Calu3 (cell line): ENCODE measurements at regions not wholly inside any gene's neighbourhood (a gene's known extent, or its start where the extent isn't known, plus 50 kb on each side); places are given as distances from the start of the nearest gene placed in this dataset.
A peak's percentile ranks its signal among the peaks of the same experiment; 100 is the strongest.

Experiments
- BruUV-seq: library from RNA; stranded (reverse); fragments of 400-500 nt; replicated peaks from 2 replicates; lab custom pipeline; 2021; lab: Mats Ljungman, UMichigan
- CTCF ChIA-PET: fragments of 300-600 bp; sonication (Branson Sonifier 250); formaldehyde crosslinking; loops from one replicate; lab custom pipeline; 2022; ENCODE audit warnings: antibody characterized with exemption; lab: Charles Lee
- DNase-seq: peaks from one replicate; pipeline ENCODE4 v3.0.0; 2022
- H3K27ac Mint-ChIP-seq: one replicate; pipeline ENCODE4 v1.8.0; 2022; ENCODE audit warnings: mixed read lengths; ENCODE audit not compliant: unreplicated experiment
- H3K27me3 Mint-ChIP-seq: one replicate; pipeline ENCODE4 v1.8.0; 2022; ENCODE audit warnings: mixed read lengths; ENCODE audit not compliant: unreplicated experiment
- H3K36me3 Mint-ChIP-seq: one replicate; pipeline ENCODE4 v1.8.0; 2022; ENCODE audit warnings: mild to moderate bottlenecking, moderate library complexity, mixed read lengths; ENCODE audit not compliant: insufficient read depth, unreplicated experiment
- H3K4me1 Mint-ChIP-seq: one replicate; pipeline ENCODE4 v1.8.0; 2022; ENCODE audit warnings: mild to moderate bottlenecking, low read depth, mixed read lengths; ENCODE audit not compliant: unreplicated experiment
- H3K4me3 Mint-ChIP-seq: one replicate; pipeline ENCODE4 v1.8.0; 2022; ENCODE audit warnings: mild to moderate bottlenecking, low read depth, moderate library complexity, mixed read lengths; ENCODE audit not compliant: unreplicated experiment
- H3K9me3 Mint-ChIP-seq: one replicate; pipeline ENCODE4 v1.8.0; 2022; ENCODE audit warnings: low read depth, mixed read lengths; ENCODE audit not compliant: unreplicated experiment
- intact Hi-C: fragments of 100-400 bp; cut with micrococcal nuclease; formaldehyde crosslinking; loops from one replicate; pipeline ENCODE4 v1.10.0; 2022; ENCODE audit not compliant: unreplicated experiment
- TF ChIP-seq, protein P1 (sequence below): fragments of 200-600 bp; IDR thresholded peaks from one replicate; pipeline ENCODE4 v1.8.0; 2022; ENCODE audit warnings: antibody characterized with exemption; ENCODE audit not compliant: unreplicated experiment

DNA sequence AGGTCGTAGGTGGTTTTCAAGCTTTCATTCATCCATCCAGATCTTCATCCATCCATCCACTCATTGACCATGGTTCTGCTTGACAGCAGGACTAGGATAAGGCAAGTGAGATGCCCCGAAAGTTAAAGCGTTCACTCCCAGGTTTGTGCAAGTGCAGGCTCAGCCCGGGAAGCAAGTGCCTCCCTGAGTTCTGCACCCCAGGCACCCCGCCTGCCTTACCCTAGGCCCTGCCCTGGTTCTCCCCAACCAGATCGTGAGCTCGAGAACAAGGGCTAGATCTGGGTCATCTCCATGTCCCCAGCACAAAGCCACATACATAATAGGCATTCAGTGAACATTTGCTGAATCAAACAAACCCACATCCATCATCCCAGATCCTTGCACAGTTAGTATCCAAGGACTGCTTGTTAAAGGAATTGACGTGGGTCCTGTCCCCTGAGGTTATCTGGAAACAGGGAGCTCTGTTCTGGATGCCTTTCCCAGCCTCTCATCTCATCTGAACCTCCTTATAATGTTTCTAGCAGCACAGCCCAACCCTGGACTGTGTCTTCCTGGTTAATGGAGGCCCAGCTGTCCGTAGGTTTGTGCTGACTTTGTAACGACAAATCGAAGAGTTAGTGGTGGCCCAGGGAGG, 116.1 kb upstream of the GPC1 start:
- DNase-seq = no peak
- Mint-ChIP-seq H3K27me3 (peaks cover 72% of the 10 kb centered on the region), H3K4me1 (no peaks in the 10 kb centered on the region), H3K4me3 (no peak overlapping the region), H3K36me3 (no peaks in the 10 kb centered on the region), H3K9me3 (peaks cover 2% of the 10 kb centered on the region), H3K27ac (no peak overlapping the region)
- BruUV-seq = no TSS peak
- intact Hi-C loops = no loop called here
- CTCF ChIA-PET = no interaction called here
- TF ChIP-seq, protein P1, sequence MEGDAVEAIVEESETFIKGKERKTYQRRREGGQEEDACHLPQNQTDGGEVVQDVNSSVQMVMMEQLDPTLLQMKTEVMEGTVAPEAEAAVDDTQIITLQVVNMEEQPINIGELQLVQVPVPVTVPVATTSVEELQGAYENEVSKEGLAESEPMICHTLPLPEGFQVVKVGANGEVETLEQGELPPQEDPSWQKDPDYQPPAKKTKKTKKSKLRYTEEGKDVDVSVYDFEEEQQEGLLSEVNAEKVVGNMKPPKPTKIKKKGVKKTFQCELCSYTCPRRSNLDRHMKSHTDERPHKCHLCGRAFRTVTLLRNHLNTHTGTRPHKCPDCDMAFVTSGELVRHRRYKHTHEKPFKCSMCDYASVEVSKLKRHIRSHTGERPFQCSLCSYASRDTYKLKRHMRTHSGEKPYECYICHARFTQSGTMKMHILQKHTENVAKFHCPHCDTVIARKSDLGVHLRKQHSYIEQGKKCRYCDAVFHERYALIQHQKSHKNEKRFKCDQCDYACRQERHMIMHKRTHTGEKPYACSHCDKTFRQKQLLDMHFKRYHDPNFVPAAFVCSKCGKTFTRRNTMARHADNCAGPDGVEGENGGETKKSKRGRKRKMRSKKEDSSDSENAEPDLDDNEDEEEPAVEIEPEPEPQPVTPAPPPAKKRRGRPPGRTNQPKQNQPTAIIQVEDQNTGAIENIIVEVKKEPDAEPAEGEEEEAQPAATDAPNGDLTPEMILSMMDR = no peak

DNA sequence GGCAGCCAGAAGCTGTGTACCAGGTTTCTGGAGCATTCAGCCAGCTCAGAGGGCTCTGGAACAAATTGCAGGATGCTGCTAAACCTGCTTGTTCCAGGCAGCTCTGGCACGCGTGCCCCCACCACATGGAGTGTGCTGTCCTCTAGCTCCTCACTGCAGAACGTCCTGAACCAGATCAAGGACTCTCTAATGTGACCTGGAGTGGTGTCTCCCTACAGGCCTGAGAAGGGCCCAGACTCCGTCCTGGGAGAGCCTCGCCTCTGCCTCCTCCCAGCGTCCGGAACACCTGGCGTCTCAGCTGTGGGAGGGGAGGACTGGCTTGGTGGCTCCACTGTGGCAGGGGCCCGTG, 115.6 kb upstream of the GPC1 start:
- H3K27me3 Mint-ChIP-seq = peaks cover 72% of the 10 kb centered on the region
- H3K9me3 Mint-ChIP-seq = peaks cover 2% of the 10 kb centered on the region
- H3K4me3 Mint-ChIP-seq = no peak overlapping the region
- DNase-seq = no peak
- CTCF ChIA-PET = no interaction called here
- BruUV-seq = no TSS peak
- H3K4me1 Mint-ChIP-seq = no peaks in the 10 kb centered on the region
- no peaks in the 10 kb centered on the region for H3K36me3 Mint-ChIP-seq
- no peak overlapping the region for H3K27ac Mint-ChIP-seq
- intact Hi-C loops = no loop called here
- TF ChIP-seq, protein P1 = no peak

DNA sequence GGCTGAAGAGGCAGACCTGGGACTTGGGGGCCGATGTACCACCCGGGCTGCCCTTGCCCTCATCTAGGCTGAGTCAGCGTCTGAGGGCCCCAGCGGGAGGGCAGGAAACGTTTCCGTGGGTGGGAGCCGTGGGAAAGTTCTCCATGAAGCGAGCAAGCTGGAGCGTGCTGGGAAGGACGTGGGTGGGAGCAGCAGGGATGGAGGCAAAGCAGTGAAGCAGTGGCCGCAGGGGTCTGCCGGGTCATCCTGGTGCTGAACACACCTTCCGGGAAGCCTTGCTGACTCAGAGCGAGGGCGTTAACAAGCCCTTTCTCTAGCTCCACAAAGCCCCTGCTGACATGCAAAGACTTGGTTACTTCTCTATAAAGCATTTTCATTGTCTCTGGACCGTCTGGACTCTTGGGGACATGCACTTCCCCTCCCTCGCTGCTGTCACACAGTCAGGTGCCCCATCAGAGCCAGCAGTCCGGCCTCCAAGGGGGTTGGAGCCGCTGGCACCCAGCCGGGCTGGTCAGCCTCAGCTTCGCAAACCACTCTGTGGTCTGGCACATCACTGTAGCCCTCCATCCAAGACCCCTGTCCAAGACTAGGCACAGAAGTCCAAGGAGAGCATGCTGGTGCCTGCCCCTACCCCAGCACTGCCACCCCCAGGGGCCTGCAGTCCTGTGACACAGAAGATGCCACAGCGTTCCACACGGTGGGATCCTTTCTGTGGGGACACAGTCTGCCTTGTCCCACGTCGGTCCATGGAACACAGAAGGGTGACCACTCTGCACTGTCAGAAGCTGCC, 115.1 kb upstream of the GPC1 start:
- peaks cover 2% of the 10 kb centered on the region for H3K4me1 Mint-ChIP-seq
- no peak overlapping the region for H3K4me3 Mint-ChIP-seq
- H3K36me3 Mint-ChIP-seq = no peaks in the 10 kb centered on the region
- intact Hi-C loops = no loop called here
- no peak overlapping the region for H3K27ac Mint-ChIP-seq
- peaks cover 74% of the 10 kb centered on the region for H3K27me3 Mint-ChIP-seq
- H3K9me3 Mint-ChIP-seq = peaks cover 2% of the 10 kb centered on the region
- TF ChIP-seq, protein P1 = no peak
- CTCF ChIA-PET = no interaction called here
- no TSS peak for BruUV-seq
- peak; percentile 24 for DNase-seq

DNA sequence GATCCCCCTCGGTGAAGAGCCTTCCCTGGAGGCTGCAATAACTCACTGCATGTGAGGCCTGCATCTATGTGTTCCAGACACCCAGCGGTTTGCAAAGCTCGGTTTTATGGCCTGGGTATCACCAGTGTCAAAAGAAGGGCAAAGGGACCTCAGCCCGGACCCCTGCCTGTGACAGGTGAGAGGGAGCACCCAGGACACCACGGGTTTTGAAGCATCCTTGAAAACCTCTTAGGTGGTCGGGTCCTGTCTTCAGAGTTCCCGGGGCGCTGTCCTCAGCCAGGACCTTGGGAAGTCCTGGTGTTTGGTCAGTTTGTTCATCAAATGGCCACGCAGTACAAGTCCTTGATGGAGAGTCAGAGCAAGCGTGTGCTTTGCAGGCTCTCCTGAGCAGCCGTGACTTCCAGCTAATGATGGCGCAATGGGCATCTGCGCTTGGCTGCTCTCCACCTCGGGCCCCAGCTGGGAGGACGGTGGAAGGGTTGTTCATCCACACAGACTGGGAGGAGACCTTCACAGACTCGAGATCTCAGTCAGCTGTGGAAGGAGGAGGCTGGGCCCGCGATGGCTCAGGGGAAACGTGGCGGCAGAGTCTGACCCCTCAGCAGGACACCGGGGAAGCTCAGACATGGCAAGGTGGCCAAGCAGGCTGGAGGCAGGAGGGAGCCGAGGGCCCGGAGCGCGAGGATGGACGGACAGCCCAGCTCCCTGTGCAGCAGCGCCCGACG, 113.1 kb upstream of the GPC1 start:
- no TSS peak for BruUV-seq
- no peak overlapping the region for H3K4me3 Mint-ChIP-seq
- H3K9me3 Mint-ChIP-seq = no peaks in the 10 kb centered on the region
- CTCF ChIA-PET = no interaction called here
- H3K4me1 Mint-ChIP-seq = peaks cover 10% of the 10 kb centered on the region
- intact Hi-C loops = no loop called here
- H3K36me3 Mint-ChIP-seq = no peaks in the 10 kb centered on the region
- no peak overlapping the region for H3K27ac Mint-ChIP-seq
- no peak for DNase-seq
- H3K27me3 Mint-ChIP-seq = peaks cover 67% of the 10 kb centered on the region
- TF ChIP-seq, protein P1 = no peak
